Fibroblast of skin of scalp (primary cell): ENCODE measurements at regions not wholly inside any gene's neighbourhood (a gene's known extent, or its start where the extent isn't known, plus 50 kb on each side); places are given as distances from the start of the nearest gene placed in this dataset.
A peak's percentile ranks its signal among the peaks of the same experiment; 100 is the strongest.

Experiments used
- DNase-seq: peaks from one replicate; pipeline ENCODE4 v3.0.0-alpha.2; 2013

- DNase-seq = no peak
Measured at GRCh38 chr20:48350313-48350988, 477.3 kb downstream of the PREX1 start.

GRCh38 chr20:48349656-48350055, 478.1 kb downstream of the PREX1 start:
- DNase-seq = no peak

GRCh38 chr20:48348022-48348421, 479.8 kb downstream of the PREX1 start:
- DNase-seq = no peak

- no peak for DNase-seq
Measured at GRCh38 chr20:48342822-48343513, 484.8 kb downstream of the PREX1 start.

GRCh38 chr20:48340883-48341281, 486.9 kb downstream of the PREX1 start:
- DNase-seq = no peak

GRCh38 chr20:48339986-48340882, 487.6 kb downstream of the PREX1 start:
- no peak for DNase-seq

GRCh38 chr20:48339190-48339985, 488.4 kb downstream of the PREX1 start:
- DNase-seq = peak; percentile 46

GRCh38 chr20:48338717-48339116, 489.1 kb downstream of the PREX1 start:
- peak; percentile 78 for DNase-seq

GRCh38 chr20:48336597-48336996, 491.2 kb downstream of the PREX1 start:
- DNase-seq = peak; percentile 45

- DNase-seq = no peak
Measured at GRCh38 chr20:48335308-48336050, 492.3 kb downstream of the PREX1 start.

GRCh38 chr20:48333707-48334106, 494.1 kb downstream of the PREX1 start:
- DNase-seq = no peak

- DNase-seq = no peak
Measured at GRCh38 chr20:48332555-48332954, 495.2 kb downstream of the PREX1 start.

GRCh38 chr20:48331518-48332286, 496.1 kb downstream of the PREX1 start:
- no peak for DNase-seq

- peak; percentile 62 for DNase-seq
Measured at GRCh38 chr20:48329676-48330664, 497.8 kb downstream of the PREX1 start.

GRCh38 chr20:48329031-48329615, 498.7 kb downstream of the PREX1 start:
- DNase-seq = peak; percentile 70

- DNase-seq = peak; percentile 64
Measured at GRCh38 chr20:48327848-48328247, 500.0 kb downstream of the PREX1 start.

- DNase-seq = no peak
Measured at GRCh38 chr20:48326868-48327267, 500.9 kb downstream of the PREX1 start.

GRCh38 chr20:48326434-48326691, 501.4 kb downstream of the PREX1 start:
- DNase-seq = no peak

- DNase-seq = no peak
Measured at GRCh38 chr20:48325656-48326433, 502.0 kb downstream of the PREX1 start.
